ENCODE measurements at regions not wholly inside any gene's neighbourhood (a gene's known extent, or its start where the extent isn't known, plus 50 kb on each side); places are given as distances from the start of the nearest gene placed in this dataset.

GRCh38 chr16:59849716-59850115, 1115.6 kb upstream of the GOT2 start:
- RAD21 ChIA-PET (ENCODE audit: unreplicated experiment), result no interaction called here
- POLR2A ChIA-PET, result no interaction called here
- 4% methylated on average over 3 of the region's 4 CpGs for WGBS (ENCODE audit: insufficient coverage, insufficient replicate concordance, low lambda C conversion rate, missing lambda C conversion rate)
- Histone ChIP-seq H3K9me3 (replicated peaks; ENCODE audit: control insufficient read depth, insufficient read depth, low read length) (no peaks in the 10 kb centered on the region), H4K20me1 (ENCODE audit: control insufficient read depth, insufficient read depth) (no peaks in the 10 kb centered on the region), H2AFZ (ENCODE audit: control insufficient read depth, low read depth, low read length) (no peak overlapping the region), H3K79me2 (ENCODE audit: control insufficient read depth, insufficient read depth, low read length) (no peaks in the 10 kb centered on the region), H3K27me3 (replicated peaks in 1 of 2; ENCODE audit: control insufficient read depth in 2 of 2, insufficient read depth in 2 of 2, low read length in 1 of 2) (no peaks in the 10 kb centered on the region), H3K9ac (ENCODE audit: control insufficient read depth, insufficient read depth, low read length) (no peak overlapping the region), H3K4me3 (no peak overlapping the region), H3K4me2 (ENCODE audit: control insufficient read depth, insufficient read depth) (no peak overlapping the region), H3K27ac (ENCODE audit: control insufficient read depth, insufficient read depth) (no peak overlapping the region), H3K4me1 (ENCODE audit: control insufficient read depth, insufficient read depth, low read length) (no peaks in the 10 kb centered on the region), H3K36me3 (ENCODE audit: control insufficient read depth in 2 of 2, insufficient read depth in 2 of 2, low read length in 1 of 2) (no peaks in the 10 kb centered on the region)
- FAIRE-seq (no peak), DNase-seq (ENCODE audit: low read depth, low spot score) (no peak), ATAC-seq (no peak)
- CTCF ChIA-PET, result no interaction called here
- BruUV-seq (replicated peaks), result no TSS peak
- SMC1A ChIA-PET (ENCODE audit: uncharacterized antibody, unreplicated experiment), result no interaction called here
- in situ Hi-C loops (cut with MboI) (no loop called here), intact Hi-C loops (cut with micrococcal nuclease; ENCODE audit: unreplicated experiment) (no loop called here)
- TF ChIP-seq JUND (IDR thresholded peaks at IDR 0.05; ENCODE audit: low read depth, low read length) (no peak), SUZ12 (IDR thresholded peaks at IDR 0.05; ENCODE audit: unreplicated experiment) (no peak), FOXM1 (IDR thresholded peaks at IDR 0.05; ENCODE audit: low read depth, low read length) (no peak), ZNF622 (IDR thresholded peaks at IDR 0.05) (no peak), BCLAF1 (IDR thresholded peaks at IDR 0.05) (no peak), NFXL1 (IDR thresholded peaks at IDR 0.05; ENCODE audit: borderline replicate concordance) (no peak), CBFB (IDR thresholded peaks at IDR 0.05; ENCODE audit: low read depth) (no peak), BCL11A (IDR thresholded peaks at IDR 0.05; ENCODE audit: low read depth, low read length) (no peak), NR2F1 (conservative IDR thresholded peaks at IDR 0.05) (no peak), ZNF592 (IDR thresholded peaks at IDR 0.05) (no peak), SMAD1 (IDR thresholded peaks at IDR 0.05; ENCODE audit: low read depth, partially characterized antibody) (no peak), RCOR1 (conservative IDR thresholded peaks at IDR 0.05; ENCODE audit: low read depth, low read length) (no peak), RB1 (IDR thresholded peaks at IDR 0.05; ENCODE audit: borderline replicate concordance) (no peak), HDAC6 (IDR thresholded peaks at IDR 0.05; ENCODE audit: unreplicated experiment) (no peak), NR2C2 (IDR thresholded peaks at IDR 0.05; ENCODE audit: borderline replicate concordance, control insufficient read depth, insufficient read length, low read depth) (no peak)
